ENCODE measurements at regions not wholly inside any gene's neighbourhood (a gene's known extent, or its start where the extent isn't known, plus 50 kb on each side); places are given as distances from the start of the nearest gene placed in this dataset.

DNA sequence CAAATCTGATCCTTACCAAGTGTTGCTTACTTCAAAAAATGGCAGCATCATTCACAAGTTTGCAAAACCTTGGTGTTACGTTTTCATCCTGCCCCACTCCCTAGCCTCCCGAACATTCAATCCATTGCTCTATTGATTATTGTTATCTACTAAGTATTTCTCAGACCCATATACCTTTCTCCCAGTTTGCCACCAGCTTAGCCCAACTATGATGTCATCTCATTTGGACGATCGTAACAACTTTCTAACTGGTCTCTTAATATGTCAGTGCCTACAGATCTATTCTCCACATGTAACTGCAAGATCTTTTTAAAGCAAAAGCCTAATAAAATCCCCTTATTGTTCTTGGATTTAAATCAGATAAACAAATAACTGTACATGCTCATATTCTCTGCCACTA lies 497.1 kb upstream of the EDIL3 start:
- TF ChIP-seq, protein P1, sequence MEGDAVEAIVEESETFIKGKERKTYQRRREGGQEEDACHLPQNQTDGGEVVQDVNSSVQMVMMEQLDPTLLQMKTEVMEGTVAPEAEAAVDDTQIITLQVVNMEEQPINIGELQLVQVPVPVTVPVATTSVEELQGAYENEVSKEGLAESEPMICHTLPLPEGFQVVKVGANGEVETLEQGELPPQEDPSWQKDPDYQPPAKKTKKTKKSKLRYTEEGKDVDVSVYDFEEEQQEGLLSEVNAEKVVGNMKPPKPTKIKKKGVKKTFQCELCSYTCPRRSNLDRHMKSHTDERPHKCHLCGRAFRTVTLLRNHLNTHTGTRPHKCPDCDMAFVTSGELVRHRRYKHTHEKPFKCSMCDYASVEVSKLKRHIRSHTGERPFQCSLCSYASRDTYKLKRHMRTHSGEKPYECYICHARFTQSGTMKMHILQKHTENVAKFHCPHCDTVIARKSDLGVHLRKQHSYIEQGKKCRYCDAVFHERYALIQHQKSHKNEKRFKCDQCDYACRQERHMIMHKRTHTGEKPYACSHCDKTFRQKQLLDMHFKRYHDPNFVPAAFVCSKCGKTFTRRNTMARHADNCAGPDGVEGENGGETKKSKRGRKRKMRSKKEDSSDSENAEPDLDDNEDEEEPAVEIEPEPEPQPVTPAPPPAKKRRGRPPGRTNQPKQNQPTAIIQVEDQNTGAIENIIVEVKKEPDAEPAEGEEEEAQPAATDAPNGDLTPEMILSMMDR (conservative IDR thresholded peaks at IDR 0.05): no peak
- no peak overlapping the region for H2BK5ac ChIP-seq (ENCODE audit: insufficient read length, low read length)
- no peak overlapping the region for H3K56ac ChIP-seq (ENCODE audit: insufficient read length, low read depth, low read length)
- no peak overlapping the region for H3T11ph ChIP-seq (ENCODE audit: low read length)
- Mint-ChIP-seq H3K27me3 (ENCODE audit: low read depth) (no peaks in the 10 kb centered on the region), H3K4me3 (no peak overlapping the region), H3K4me1 (peaks cover 0 to 5% of the 10 kb centered on the region in 2 experiments; a peak in 2 of 4 replicates), H3K36me3 (ENCODE audit: insufficient read depth in 1 of 3, low read depth in 3 of 3) (no peaks in the 10 kb centered on the region), H3K9me3 (no peaks in the 10 kb centered on the region), H3K27ac (no peak overlapping the region)
- H2AK5ac ChIP-seq (ENCODE audit: insufficient read length, low read length): no peak overlapping the region
- no peak overlapping the region for H2BK120ac ChIP-seq (ENCODE audit: low read depth, low read length, poor library complexity, severe bottlenecking)
- H4K20me1 ChIP-seq (ENCODE audit: control insufficient read depth, insufficient read depth, insufficient read length): no peaks in the 10 kb centered on the region
- no peak overlapping the region for H3K9ac ChIP-seq (ENCODE audit: extremely low read depth, insufficient read length, low read length)
- no peaks in the 10 kb centered on the region for H3K79me2 ChIP-seq (ENCODE audit: insufficient read depth, low read length)
- no peak overlapping the region for H3K4me2 ChIP-seq (ENCODE audit: insufficient read depth, insufficient read length, low read length)
- no peak overlapping the region for H3K27ac ChIP-seq (ENCODE audit: insufficient read length, low read depth, low read length)
- no peak overlapping the region for H3K23ac ChIP-seq (ENCODE audit: insufficient read length, low read depth, low read length)
- WGBS (ENCODE audit: extremely low coverage, insufficient read length, low lambda C conversion rate): no CpG with 5 or more reads among the region's 4 CpGs
- no peak overlapping the region for H3K18ac ChIP-seq (ENCODE audit: insufficient read length, low read depth, low read length)
- no peaks in the 10 kb centered on the region for H3K79me1 ChIP-seq (ENCODE audit: insufficient read depth, low read depth, low read length, poor library complexity, severe bottlenecking)
- H2BK12ac ChIP-seq (ENCODE audit: insufficient read length, low read depth, low read length): no peak overlapping the region
- H2AFZ ChIP-seq (ENCODE audit: low read length): no peak overlapping the region
- no peak overlapping the region for H2BK20ac ChIP-seq (ENCODE audit: low read depth, low read length, poor library complexity, severe bottlenecking)
- H4K8ac ChIP-seq (replicated peaks; ENCODE audit: insufficient read length, low read depth, low read length): no peak overlapping the region
- H3K27me3 ChIP-seq (ENCODE audit: insufficient read depth, low read length): no peaks in the 10 kb centered on the region
- no peaks in the 10 kb centered on the region for H3K9me3 ChIP-seq (ENCODE audit: control insufficient read depth, low read depth, low read length)
- no peak overlapping the region for H3K4ac ChIP-seq (ENCODE audit: low read depth, low read length)
- no peak for DNase-seq
- no peak overlapping the region for H4K5ac ChIP-seq (ENCODE audit: insufficient read length, low read depth, low read length)
- no peaks in the 10 kb centered on the region for H3K23me2 ChIP-seq (ENCODE audit: insufficient read length, low read depth, low read length, poor library complexity, severe bottlenecking)
- H3K4me1 ChIP-seq (ENCODE audit: insufficient read depth, low read length): no peaks in the 10 kb centered on the region
- H3K14ac ChIP-seq (ENCODE audit: insufficient read depth, low read length): no peak overlapping the region
- H4K91ac ChIP-seq (ENCODE audit: insufficient read length, low read depth, low read length): no peak overlapping the region
- no peak overlapping the region for H2BK15ac ChIP-seq (ENCODE audit: low read depth, low read length)
